ENCODE measurements at regions not wholly inside any gene's neighbourhood (a gene's known extent, or its start where the extent isn't known, plus 50 kb on each side); places are given as distances from the start of the nearest gene placed in this dataset.

GRCh38 chr2:6213056-6213780 lies 521.0 kb downstream of the SOX11 start:
- TF ChIP-seq, protein P1, sequence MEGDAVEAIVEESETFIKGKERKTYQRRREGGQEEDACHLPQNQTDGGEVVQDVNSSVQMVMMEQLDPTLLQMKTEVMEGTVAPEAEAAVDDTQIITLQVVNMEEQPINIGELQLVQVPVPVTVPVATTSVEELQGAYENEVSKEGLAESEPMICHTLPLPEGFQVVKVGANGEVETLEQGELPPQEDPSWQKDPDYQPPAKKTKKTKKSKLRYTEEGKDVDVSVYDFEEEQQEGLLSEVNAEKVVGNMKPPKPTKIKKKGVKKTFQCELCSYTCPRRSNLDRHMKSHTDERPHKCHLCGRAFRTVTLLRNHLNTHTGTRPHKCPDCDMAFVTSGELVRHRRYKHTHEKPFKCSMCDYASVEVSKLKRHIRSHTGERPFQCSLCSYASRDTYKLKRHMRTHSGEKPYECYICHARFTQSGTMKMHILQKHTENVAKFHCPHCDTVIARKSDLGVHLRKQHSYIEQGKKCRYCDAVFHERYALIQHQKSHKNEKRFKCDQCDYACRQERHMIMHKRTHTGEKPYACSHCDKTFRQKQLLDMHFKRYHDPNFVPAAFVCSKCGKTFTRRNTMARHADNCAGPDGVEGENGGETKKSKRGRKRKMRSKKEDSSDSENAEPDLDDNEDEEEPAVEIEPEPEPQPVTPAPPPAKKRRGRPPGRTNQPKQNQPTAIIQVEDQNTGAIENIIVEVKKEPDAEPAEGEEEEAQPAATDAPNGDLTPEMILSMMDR (IDR thresholded peaks at IDR 0.05), result no peak
- no peak for TF ChIP-seq POLR2A (IDR thresholded peaks at IDR 0.05)

All from esophagus squamous epithelium (tissue), 4 donors.